Smooth muscle cell (in vitro differentiated cells): ENCODE measurements at regions not wholly inside any gene's neighbourhood (a gene's known extent, or its start where the extent isn't known, plus 50 kb on each side); places are given as distances from the start of the nearest gene placed in this dataset.

ENCODE experiments used
- DNase-seq: peaks from one replicate; lab custom pipeline; 2025; ENCODE audit not compliant: unreplicated experiment; lab: John Stamatoyannopoulos, UW
- H2AFZ ChIP-seq: fragments of 200-600 bp; sonication (generic); 2 replicates; pipeline ENCODE4 v1.6.0; 2016; ENCODE audit warnings: antibody characterized with exemption, low read depth, mild to moderate bottlenecking
- H3F3A ChIP-seq: fragments of 200-600 bp; sonication (generic); 2 replicates; pipeline ENCODE4 v1.6.0; 2017; ENCODE audit warnings: antibody characterized with exemption, low read depth
- H3K27ac ChIP-seq: fragments of 200-600 bp; sonication (generic); 2 replicates; pipeline ENCODE4 v1.5.1; 2016; ENCODE audit warnings: low read depth, mild to moderate bottlenecking
- H3K27me3 ChIP-seq: fragments of 200-600 bp; sonication (generic); 2 replicates; pipeline ENCODE4 v1.6.1; 2016; ENCODE audit warnings: low read depth, mild to moderate bottlenecking
- H3K36me3 ChIP-seq: fragments of 200-600 bp; sonication (generic); 2 replicates; pipeline ENCODE4 v1.5.1; 2016; ENCODE audit warnings: low read depth
- H3K4me1 ChIP-seq: fragments of 200-600 bp; sonication (generic); 2 replicates; pipeline ENCODE4 v1.5.1; 2016; ENCODE audit warnings: low read depth
- H3K4me2 ChIP-seq: fragments of 200-600 bp; sonication (generic); 2 replicates; pipeline ENCODE4 v1.6.0; 2016; ENCODE audit warnings: mild to moderate bottlenecking
- H3K4me3 ChIP-seq: fragments of 200-600 bp; sonication (generic); 2 replicates; pipeline ENCODE4 v1.5.1; 2016; ENCODE audit warnings: mild to moderate bottlenecking
- H3K79me2 ChIP-seq: fragments of 200-600 bp; sonication (generic); 2 replicates; pipeline ENCODE4 v1.6.0; 2016; ENCODE audit warnings: low read depth, mild to moderate bottlenecking
- H3K9ac ChIP-seq: fragments of 200-600 bp; sonication (generic); 2 replicates; pipeline ENCODE4 v1.6.0; 2016; ENCODE audit warnings: low read depth
- H3K9me3 ChIP-seq: fragments of 200-600 bp; sonication (generic); replicated peaks from 2 replicates; pipeline ENCODE4 v1.5.1; 2016; ENCODE audit warnings: low read depth
- H4K20me1 ChIP-seq: fragments of 200-600 bp; sonication (generic); 2 replicates; pipeline ENCODE4 v1.6.0; 2016; ENCODE audit warnings: low read depth
- CTCF ChIP-seq: fragments of 200-600 bp; sonication (generic); IDR thresholded peaks from 2 replicates; pipeline ENCODE4 v1.5.1; 2017; ENCODE audit warnings: borderline replicate concordance, mild to moderate bottlenecking, antibody characterized with exemption; ENCODE audit not compliant: insufficient read depth, poor library complexity, severe bottlenecking
- WGBS: methylation state at CpG from one replicate; pipeline ENCODE4 v1.1.7; 2016; ENCODE audit warnings: low lambda C conversion rate; 5-methylcytosine and 5-hydroxymethylcytosine counted together

- no peak overlapping the region for H2AFZ ChIP-seq
These were observed 583.5 kb upstream of the NOVA1 start for GRCh38 chr14:27181333-27181732.

DNA sequence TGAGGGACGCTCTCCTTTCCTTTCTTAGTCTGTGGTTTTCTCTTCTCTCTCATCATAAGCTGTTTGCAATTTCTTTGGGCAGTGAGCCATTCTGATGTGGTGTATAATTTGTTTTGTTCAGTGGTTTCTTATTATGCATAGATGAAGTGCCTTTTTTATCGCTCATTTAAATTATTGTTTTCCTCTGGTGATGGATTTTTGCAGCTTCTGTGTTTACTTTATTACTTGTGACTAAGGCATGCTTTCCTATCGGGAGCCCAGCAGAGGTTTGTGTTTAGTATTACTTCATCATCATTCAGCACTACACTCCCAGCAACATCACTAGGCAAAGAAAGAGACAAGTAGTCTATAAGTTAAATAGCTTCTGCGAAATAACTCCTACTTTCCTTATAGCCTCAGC is 586.6 kb upstream of the NOVA1 start:
- Histone ChIP-seq H3K9me3 (no peaks in the 10 kb centered on the region), H3K79me2 (no peaks in the 10 kb centered on the region), H3K4me3 (no peak overlapping the region), H3K4me2 (no peak overlapping the region), H2AFZ (no peak overlapping the region), H3F3A (no peaks in the 10 kb centered on the region), H3K36me3 (no peaks in the 10 kb centered on the region), H4K20me1 (no peaks in the 10 kb centered on the region), H3K9ac (no peak overlapping the region), H3K4me1 (no peaks in the 10 kb centered on the region), H3K27ac (no peak overlapping the region), H3K27me3 (no peaks in the 10 kb centered on the region)
- no peak for TF ChIP-seq CTCF
- no peak for DNase-seq
- WGBS: 69% methylated on average over 4 of the region's 4 CpGs

More at GRCh38 chr14:27181333-27181732, 583.5 kb upstream of the NOVA1 start:
- H3K9ac ChIP-seq: no peak overlapping the region
- no peaks in the 10 kb centered on the region for H3F3A ChIP-seq
- H3K27me3 ChIP-seq: no peaks in the 10 kb centered on the region
- no peaks in the 10 kb centered on the region for H3K4me1 ChIP-seq
- no peak overlapping the region for H3K4me2 ChIP-seq
- no peaks in the 10 kb centered on the region for H4K20me1 ChIP-seq
- H3K36me3 ChIP-seq: no peaks in the 10 kb centered on the region
- WGBS: 82% methylated on average over 5 of the region's 5 CpGs
- no peak overlapping the region for H3K4me3 ChIP-seq
- no peak for DNase-seq
- H3K79me2 ChIP-seq: no peaks in the 10 kb centered on the region
- TF ChIP-seq CTCF: no peak
- H3K9me3 ChIP-seq: no peaks in the 10 kb centered on the region
- no peak overlapping the region for H3K27ac ChIP-seq

DNA sequence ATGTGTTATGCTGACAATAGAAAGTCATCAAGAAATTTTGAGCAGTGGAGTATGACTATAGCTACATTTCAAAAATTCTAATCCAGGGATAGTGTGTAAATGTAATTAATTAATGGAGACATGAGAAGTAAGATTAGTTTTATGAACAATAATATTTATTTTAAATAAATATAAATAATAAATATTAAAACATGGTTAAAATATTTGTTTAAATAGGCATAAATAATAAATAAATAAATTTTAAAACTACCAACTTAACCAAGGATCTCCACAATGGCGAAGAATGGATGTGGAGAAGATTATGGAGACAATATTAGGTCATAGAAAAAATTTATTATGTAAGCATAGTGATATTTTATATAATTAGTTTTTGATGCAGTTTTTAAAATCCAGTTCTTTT is 588.2 kb upstream of the NOVA1 start:
- Histone ChIP-seq H3K9me3 (no peaks in the 10 kb centered on the region), H3K27ac (no peak overlapping the region), H3K27me3 (no peaks in the 10 kb centered on the region), H3K9ac (no peak overlapping the region), H4K20me1 (no peaks in the 10 kb centered on the region), H3K4me3 (no peak overlapping the region), H3F3A (no peaks in the 10 kb centered on the region), H3K4me1 (no peaks in the 10 kb centered on the region), H2AFZ (no peak overlapping the region), H3K36me3 (no peaks in the 10 kb centered on the region), H3K4me2 (no peak overlapping the region), H3K79me2 (no peaks in the 10 kb centered on the region)
- WGBS: 83% methylated on average over 1 of the region's 1 CpG
- no peak for TF ChIP-seq CTCF
- DNase-seq: no peak

GRCh38 chr14:27187136-27187535 is 589.3 kb upstream of the NOVA1 start:
- no peaks in the 10 kb centered on the region for H3K4me1 ChIP-seq
- H3K27me3 ChIP-seq: no peaks in the 10 kb centered on the region
- H3F3A ChIP-seq: no peaks in the 10 kb centered on the region
- no peaks in the 10 kb centered on the region for H3K79me2 ChIP-seq
- H3K9me3 ChIP-seq: no peaks in the 10 kb centered on the region
- H3K9ac ChIP-seq: no peak overlapping the region
- no peak overlapping the region for H3K4me2 ChIP-seq
- no peak overlapping the region for H2AFZ ChIP-seq
- no peaks in the 10 kb centered on the region for H4K20me1 ChIP-seq
- no peaks in the 10 kb centered on the region for H3K36me3 ChIP-seq
- H3K27ac ChIP-seq: no peak overlapping the region
- no peak for DNase-seq
- no peak for TF ChIP-seq CTCF
- H3K4me3 ChIP-seq: no peak overlapping the region
